Prostate gland (tissue), 2 donors: ENCODE measurements at regions not wholly inside any gene's neighbourhood (a gene's known extent, or its start where the extent isn't known, plus 50 kb on each side); places are given as distances from the start of the nearest gene placed in this dataset.

Experiments
- POLR2A ChIP-seq: fragments of 450-650 bp; IDR thresholded peaks from one replicate; pipeline ENCODE4 v1.6.1; 2016; ENCODE audit warnings: antibody characterized with exemption, mild to moderate bottlenecking
- TF ChIP-seq, protein P1 (sequence below), 4 experiments: fragments of 200-600 bp in 2 of 4; fragments of 450-650 bp in 2 of 4; sonication (generic) in 2 of 4; IDR thresholded peaks; 1 replicate in 3 of 4; 2 replicates in 1 of 4; pipeline ENCODE4 v1.5.1; 2016 to 2019; ENCODE audit warnings: antibody characterized with exemption in 4 of 4, mild to moderate bottlenecking in 2 of 4, moderate library complexity in 2 of 4

DNA sequence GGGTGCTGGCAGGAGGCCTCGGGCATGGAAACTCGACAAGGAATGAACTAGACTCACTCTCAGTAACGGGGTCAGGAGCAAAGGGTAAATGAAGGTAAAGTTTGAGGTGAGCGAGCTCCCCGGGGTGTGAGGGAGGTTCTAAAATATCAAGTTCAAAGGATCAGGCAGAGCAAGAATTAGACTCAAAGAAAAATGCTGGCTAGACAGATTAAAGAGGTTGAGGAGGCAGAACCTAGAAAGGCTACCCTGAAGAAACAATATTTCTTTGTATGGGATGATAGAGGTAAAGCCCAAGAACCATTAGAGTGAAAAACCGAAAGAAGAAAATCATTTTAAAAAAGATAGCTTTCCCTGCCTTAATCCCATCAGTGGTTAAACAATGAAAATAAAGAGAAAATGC is 386.7 kb upstream of the MEF2C start:
- TF ChIP-seq, protein P1, sequence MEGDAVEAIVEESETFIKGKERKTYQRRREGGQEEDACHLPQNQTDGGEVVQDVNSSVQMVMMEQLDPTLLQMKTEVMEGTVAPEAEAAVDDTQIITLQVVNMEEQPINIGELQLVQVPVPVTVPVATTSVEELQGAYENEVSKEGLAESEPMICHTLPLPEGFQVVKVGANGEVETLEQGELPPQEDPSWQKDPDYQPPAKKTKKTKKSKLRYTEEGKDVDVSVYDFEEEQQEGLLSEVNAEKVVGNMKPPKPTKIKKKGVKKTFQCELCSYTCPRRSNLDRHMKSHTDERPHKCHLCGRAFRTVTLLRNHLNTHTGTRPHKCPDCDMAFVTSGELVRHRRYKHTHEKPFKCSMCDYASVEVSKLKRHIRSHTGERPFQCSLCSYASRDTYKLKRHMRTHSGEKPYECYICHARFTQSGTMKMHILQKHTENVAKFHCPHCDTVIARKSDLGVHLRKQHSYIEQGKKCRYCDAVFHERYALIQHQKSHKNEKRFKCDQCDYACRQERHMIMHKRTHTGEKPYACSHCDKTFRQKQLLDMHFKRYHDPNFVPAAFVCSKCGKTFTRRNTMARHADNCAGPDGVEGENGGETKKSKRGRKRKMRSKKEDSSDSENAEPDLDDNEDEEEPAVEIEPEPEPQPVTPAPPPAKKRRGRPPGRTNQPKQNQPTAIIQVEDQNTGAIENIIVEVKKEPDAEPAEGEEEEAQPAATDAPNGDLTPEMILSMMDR (IDR thresholded peaks at IDR 0.05) = no peak
- TF ChIP-seq POLR2A = no peak
